Transverse colon (tissue), 4 donors: ENCODE measurements at regions not wholly inside any gene's neighbourhood (a gene's known extent, or its start where the extent isn't known, plus 50 kb on each side); places are given as distances from the start of the nearest gene placed in this dataset.

ENCODE experiments used
- POLR2A ChIP-seq: fragments of 450-650 bp; IDR thresholded peaks from one replicate; pipeline ENCODE4 v1.6.1; 2016; ENCODE audit warnings: antibody characterized with exemption, mild to moderate bottlenecking, moderate library complexity
- POLR2AphosphoS5 ChIP-seq, 3 donors: sonication (generic); formaldehyde crosslinking; IDR thresholded peaks; one replicate each; pipeline ENCODE4 v1.6.1; 2016; ENCODE audit warnings: antibody characterized with exemption in 3 of 3
- TF ChIP-seq, protein P1 (sequence below), 5 experiments: fragments of 200-600 bp in 3 of 5; fragments of 450-650 bp in 2 of 5; sonication (generic) in 3 of 5; IDR thresholded peaks; 1 replicate in 2 of 5; 2 replicates in 3 of 5; pipeline ENCODE4 v1.5.1; 2016 to 2017; ENCODE audit warnings: antibody characterized with exemption in 5 of 5, inconsistent platforms in 3 of 5, mild to moderate bottlenecking in 2 of 5, moderate library complexity in 1 of 5

DNA sequence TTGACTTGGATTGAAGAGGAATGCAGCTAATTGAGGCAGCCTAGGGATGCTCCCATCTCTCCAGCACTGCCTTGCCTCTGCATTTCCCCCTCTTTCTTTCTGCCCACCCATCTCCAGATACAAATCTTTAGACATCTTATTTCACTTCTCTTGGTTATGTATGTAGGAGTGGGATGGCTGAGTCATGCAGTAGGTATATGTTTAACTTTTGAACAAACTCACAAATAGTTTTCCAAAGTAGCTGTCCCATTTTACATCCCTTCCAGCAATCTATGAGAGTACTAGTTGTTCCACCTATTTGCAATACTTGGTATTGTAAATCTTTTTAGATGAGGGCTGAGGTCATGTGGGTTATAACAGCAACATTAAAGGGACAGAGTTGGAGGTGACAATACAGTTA, 329.9 kb downstream of the DYSF start:
- TF ChIP-seq, protein P1, sequence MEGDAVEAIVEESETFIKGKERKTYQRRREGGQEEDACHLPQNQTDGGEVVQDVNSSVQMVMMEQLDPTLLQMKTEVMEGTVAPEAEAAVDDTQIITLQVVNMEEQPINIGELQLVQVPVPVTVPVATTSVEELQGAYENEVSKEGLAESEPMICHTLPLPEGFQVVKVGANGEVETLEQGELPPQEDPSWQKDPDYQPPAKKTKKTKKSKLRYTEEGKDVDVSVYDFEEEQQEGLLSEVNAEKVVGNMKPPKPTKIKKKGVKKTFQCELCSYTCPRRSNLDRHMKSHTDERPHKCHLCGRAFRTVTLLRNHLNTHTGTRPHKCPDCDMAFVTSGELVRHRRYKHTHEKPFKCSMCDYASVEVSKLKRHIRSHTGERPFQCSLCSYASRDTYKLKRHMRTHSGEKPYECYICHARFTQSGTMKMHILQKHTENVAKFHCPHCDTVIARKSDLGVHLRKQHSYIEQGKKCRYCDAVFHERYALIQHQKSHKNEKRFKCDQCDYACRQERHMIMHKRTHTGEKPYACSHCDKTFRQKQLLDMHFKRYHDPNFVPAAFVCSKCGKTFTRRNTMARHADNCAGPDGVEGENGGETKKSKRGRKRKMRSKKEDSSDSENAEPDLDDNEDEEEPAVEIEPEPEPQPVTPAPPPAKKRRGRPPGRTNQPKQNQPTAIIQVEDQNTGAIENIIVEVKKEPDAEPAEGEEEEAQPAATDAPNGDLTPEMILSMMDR (IDR thresholded peaks at IDR 0.05), result no peak
- TF ChIP-seq POLR2AphosphoS5 (IDR thresholded peaks at IDR 0.05) (no peak), POLR2A (no peak)
